Kidney (tissue), 13 donors: ENCODE measurements at regions not wholly inside any gene's neighbourhood (a gene's known extent, or its start where the extent isn't known, plus 50 kb on each side); places are given as distances from the start of the nearest gene placed in this dataset.

Experiments used
- DNase-seq, 5 donors: peaks; one replicate each; pipeline ENCODE4 v3.0.0-alpha.2; 2013 to 2020
- FAIRE-seq: peaks from 2 replicates; lab custom pipeline; 2012; peaks lifted over from hg19 to GRCh38; lab: Jason Lieb, UNC
- H3K27ac ChIP-seq, 2 donors: one replicate each; pipeline ENCODE4 v1.7.0; 2013; ENCODE audit warnings: low read depth in 2 of 2, low read length in 2 of 2, inconsistent platforms in 1 of 2
- H3K27me3 ChIP-seq: one replicate; pipeline ENCODE4 v1.7.1; 2013; ENCODE audit warnings: low read length, inconsistent platforms; ENCODE audit not compliant: control insufficient read depth, insufficient read depth
- H3K36me3 ChIP-seq, 3 donors: one replicate each; pipeline versions ENCODE4 v1.7.0 to v1.7.1; 2013; ENCODE audit warnings: low read length in 3 of 3, control low read depth in 1 of 3, inconsistent platforms in 1 of 3; ENCODE audit not compliant: insufficient read depth in 3 of 3, control insufficient read depth in 2 of 3
- H3K4me1 ChIP-seq, 3 donors: one replicate each; pipeline versions ENCODE4 v1.7.0 to v1.7.1; 2013; ENCODE audit warnings: low read length in 3 of 3, inconsistent platforms in 1 of 3, low read depth in 1 of 3; ENCODE audit not compliant: control insufficient read depth in 2 of 3, insufficient read depth in 2 of 3
- H3K4me3 ChIP-seq, 3 donors: one replicate each; pipeline versions ENCODE4 v1.7.0 to v1.8.1; 2013; ENCODE audit warnings: low read length in 3 of 3, control low read depth in 1 of 3, inconsistent platforms in 1 of 3
- H3K9ac ChIP-seq, 3 donors: one replicate each; pipeline versions ENCODE4 v1.7.0 to v1.7.1; 2013; ENCODE audit warnings: low read length in 3 of 3, control low read depth in 1 of 3, inconsistent platforms in 1 of 3
- H3K9me3 ChIP-seq, 3 donors: one replicate each; pipeline versions ENCODE4 v1.7.0 to v1.7.1; 2013; ENCODE audit warnings: low read length in 3 of 3, control low read depth in 1 of 3, inconsistent platforms in 1 of 3; ENCODE audit not compliant: control insufficient read depth in 2 of 3, insufficient read depth in 1 of 3
- CTCF ChIP-seq: IDR thresholded peaks from 3 replicates; pipeline ENCODE4 v1.5.1; 2012; ENCODE audit warnings: mild to moderate bottlenecking, moderate library complexity, borderline replicate concordance; ENCODE audit not compliant: insufficient read depth; ENCODE audit errors: extremely low read depth
- intact Hi-C: fragments of 100-400 bp; cut with DNase I; formaldehyde crosslinking; loops from one replicate; pipeline ENCODE4 v1.11.1; 2022
- donor health status: control.
- donor health status: control.
- donor health status: control.
- donor health status: control.
- donor health status: control.
- donor health status: DM: yes; HTN: yes; CAD: no.
- donor health status: Normal renal cell carcinoma (clear cell type).

GRCh38 chr18:56100090-56100722 is 512.2 kb upstream of the TCF4 start:
- H3K27ac ChIP-seq = no peak overlapping the region
- no peaks in the 10 kb centered on the region for H3K36me3 ChIP-seq
- intact Hi-C loops = no loop called here
- H3K9ac ChIP-seq = no peak overlapping the region
- FAIRE-seq = no peak
- H3K4me1 ChIP-seq = no peaks in the 10 kb centered on the region
- H3K4me3 ChIP-seq = no peak overlapping the region
- peaks cover 0 to 2% (median 0%) of the 10 kb centered on the region in 3 donors for H3K9me3 ChIP-seq
- TF ChIP-seq CTCF = no peak
- no peaks in the 10 kb centered on the region for H3K27me3 ChIP-seq
- DNase-seq = no peak

DNA sequence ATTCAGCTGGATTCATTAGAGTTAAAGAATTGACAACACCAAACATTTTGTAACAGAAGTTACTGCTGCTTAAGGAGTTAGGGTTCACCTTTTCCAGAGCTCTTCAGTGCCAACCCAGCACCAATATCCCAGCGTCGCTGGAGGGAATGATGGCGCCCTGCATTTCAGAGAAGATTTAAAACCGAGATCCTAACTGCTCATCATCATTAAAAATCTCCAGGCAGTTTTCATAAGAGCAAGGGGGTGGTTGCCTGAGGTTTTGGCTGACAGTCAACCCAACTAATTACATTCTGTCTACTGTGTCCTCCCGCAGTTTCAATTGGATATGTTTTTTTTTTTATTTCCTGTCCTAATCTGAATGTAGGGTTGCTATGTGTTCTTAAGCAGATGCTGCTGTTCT is 509.6 kb upstream of the TCF4 start:
- intact Hi-C loops = no loop called here
- H3K27ac ChIP-seq = no peak overlapping the region
- no peak for TF ChIP-seq CTCF
- no peak for FAIRE-seq
- H3K4me3 ChIP-seq = no peak overlapping the region
- DNase-seq = peak in 1 of 5 donors; percentile 19
- no peaks in the 10 kb centered on the region for H3K36me3 ChIP-seq
- H3K9me3 ChIP-seq = no peaks in the 10 kb centered on the region
- no peaks in the 10 kb centered on the region for H3K4me1 ChIP-seq
- H3K27me3 ChIP-seq = no peaks in the 10 kb centered on the region
- H3K9ac ChIP-seq = no peak overlapping the region

GRCh38 chr18:56096861-56097260 is 508.9 kb upstream of the TCF4 start:
- Histone ChIP-seq H3K9me3 (no peaks in the 10 kb centered on the region), H3K4me1 (no peaks in the 10 kb centered on the region), H3K36me3 (no peaks in the 10 kb centered on the region), H3K27me3 (no peaks in the 10 kb centered on the region), H3K4me3 (no peak overlapping the region), H3K27ac (no peak overlapping the region), H3K9ac (no peak overlapping the region)
- intact Hi-C loops = no loop called here
- FAIRE-seq (no peak), DNase-seq (no peak)
- no peak for TF ChIP-seq CTCF
